Mesothelial cell of epicardium (in vitro differentiated cells): ENCODE measurements at regions not wholly inside any gene's neighbourhood (a gene's known extent, or its start where the extent isn't known, plus 50 kb on each side); places are given as distances from the start of the nearest gene placed in this dataset.

Experiments
- DNase-seq, 2 experiments: peaks; one replicate each; pipeline ENCODE4 v3.0.0; 2021; ENCODE audit warnings: low spot score in 2 of 2; ENCODE audit not compliant: unreplicated experiment in 2 of 2
- H3K27ac Mint-ChIP-seq: 2 replicates; pipeline ENCODE4 v1.8.0; 2021; ENCODE audit warnings: mixed read lengths
- H3K27me3 Mint-ChIP-seq: 2 replicates; pipeline ENCODE4 v1.8.0; 2021; ENCODE audit warnings: low read depth, mixed read lengths
- H3K36me3 Mint-ChIP-seq: 2 replicates; pipeline ENCODE4 v1.8.0; 2021; ENCODE audit warnings: mixed read lengths
- H3K4me1 Mint-ChIP-seq: 2 replicates; pipeline ENCODE4 v1.8.0; 2021; ENCODE audit warnings: mixed read lengths
- H3K4me3 Mint-ChIP-seq: 2 replicates; pipeline ENCODE4 v1.8.0; 2021; ENCODE audit warnings: mild to moderate bottlenecking, moderate library complexity, mixed read lengths
- H3K9me3 Mint-ChIP-seq: 2 replicates; pipeline ENCODE4 v1.8.0; 2021; ENCODE audit warnings: mixed read lengths
- CTCF ChIP-seq: fragments of 200-600 bp; sonication (generic); IDR thresholded peaks from one replicate; pipeline ENCODE4 v1.5.0; 2021; ENCODE audit warnings: antibody characterized with exemption; ENCODE audit not compliant: unreplicated experiment

GRCh38 chr16:9567666-9568065, 476.2 kb downstream of the HAPSTR1 start:
- H3K27ac Mint-ChIP-seq = no peak overlapping the region
- no peak for TF ChIP-seq CTCF
- no peak overlapping the region for H3K4me3 Mint-ChIP-seq
- H3K27me3 Mint-ChIP-seq = no peaks in the 10 kb centered on the region
- H3K36me3 Mint-ChIP-seq = no peaks in the 10 kb centered on the region
- H3K4me1 Mint-ChIP-seq = no peaks in the 10 kb centered on the region
- no peaks in the 10 kb centered on the region for H3K9me3 Mint-ChIP-seq
- no peak for DNase-seq

- H3K4me3 Mint-ChIP-seq = no peak overlapping the region
- DNase-seq = no peak
- no peak for TF ChIP-seq CTCF
- H3K4me1 Mint-ChIP-seq = no peaks in the 10 kb centered on the region
- H3K9me3 Mint-ChIP-seq = no peaks in the 10 kb centered on the region
- H3K36me3 Mint-ChIP-seq = no peaks in the 10 kb centered on the region
- no peaks in the 10 kb centered on the region for H3K27me3 Mint-ChIP-seq
- H3K27ac Mint-ChIP-seq = no peak overlapping the region
Observed at GRCh38 chr16:9568261-9568660, 476.8 kb downstream of the HAPSTR1 start.

GRCh38 chr16:9570521-9570920, 479.1 kb downstream of the HAPSTR1 start:
- Mint-ChIP-seq H3K27ac (no peak overlapping the region), H3K27me3 (no peaks in the 10 kb centered on the region), H3K36me3 (no peaks in the 10 kb centered on the region), H3K9me3 (no peaks in the 10 kb centered on the region), H3K4me3 (no peak overlapping the region), H3K4me1 (no peaks in the 10 kb centered on the region)
- TF ChIP-seq CTCF = no peak
- DNase-seq = no peak

- peaks cover 7% of the 10 kb centered on the region for H3K27me3 Mint-ChIP-seq
- TF ChIP-seq CTCF = no peak
- no peak overlapping the region for H3K27ac Mint-ChIP-seq
- H3K4me1 Mint-ChIP-seq = no peaks in the 10 kb centered on the region
- H3K9me3 Mint-ChIP-seq = no peaks in the 10 kb centered on the region
- H3K36me3 Mint-ChIP-seq = no peaks in the 10 kb centered on the region
- DNase-seq = no peak
- H3K4me3 Mint-ChIP-seq = no peak overlapping the region
Observed at GRCh38 chr16:9578459-9578858, 487.0 kb downstream of the HAPSTR1 start.

GRCh38 chr16:9580025-9580424, 488.6 kb downstream of the HAPSTR1 start:
- DNase-seq = no peak
- Mint-ChIP-seq H3K9me3 (no peaks in the 10 kb centered on the region), H3K4me1 (no peaks in the 10 kb centered on the region), H3K36me3 (no peaks in the 10 kb centered on the region), H3K4me3 (no peak overlapping the region), H3K27ac (no peak overlapping the region), H3K27me3 (peaks cover 7% of the 10 kb centered on the region)
- TF ChIP-seq CTCF = no peak

- Mint-ChIP-seq H3K9me3 (no peaks in the 10 kb centered on the region), H3K27ac (no peak overlapping the region), H3K36me3 (no peaks in the 10 kb centered on the region), H3K27me3 (no peaks in the 10 kb centered on the region), H3K4me1 (peaks cover 22% of the 10 kb centered on the region), H3K4me3 (no peak overlapping the region)
- DNase-seq = no peak
- no peak for TF ChIP-seq CTCF
Observed at GRCh38 chr16:9593440-9593839, 502.0 kb downstream of the HAPSTR1 start.
